K562 (cell line): ENCODE measurements at regions not wholly inside any gene's neighbourhood (a gene's known extent, or its start where the extent isn't known, plus 50 kb on each side); places are given as distances from the start of the nearest gene placed in this dataset.

Experiments
- JUND ChIP-seq, 2 experiments: IDR thresholded peaks; 2 replicates in 1 of 2; 3 replicates in 1 of 2; pipeline ENCODE4 v1.6.1; 2011; ENCODE audit warnings: borderline replicate concordance in 2 of 2, low read depth in 2 of 2, low read length in 2 of 2, improper control_type of control experiment in 1 of 2, missing biosample characterization in 1 of 2, missing genetic modification characterization in 1 of 2, missing genetic modification reagents in 1 of 2
- MCM2 ChIP-seq: fragments of 450-650 bp; IDR thresholded peaks from 2 replicates; pipeline ENCODE4 v1.6.1; 2017; ENCODE audit warnings: low read depth, mild to moderate bottlenecking
- PHB ChIP-seq: fragments of 250-450 bp; sonication (Bioruptor Pico); IDR thresholded peaks from 2 replicates; pipeline ENCODE4 v1.5.0; 2021
- PRDM10 ChIP-seq: fragments of 450-650 bp; IDR thresholded peaks from 2 replicates; pipeline ENCODE4 v1.6.1; 2018; ENCODE audit not compliant: partially characterized antibody
- PRMT5 ChIP-seq: sonication (generic); formaldehyde crosslinking; IDR thresholded peaks from 2 replicates; pipeline ENCODE4 v1.5.0; 2020; ENCODE audit warnings: missing genetic modification reagents
- ZBTB33 ChIP-seq: sonication (generic); formaldehyde crosslinking; IDR thresholded peaks from 2 replicates; pipeline ENCODE4 v1.8.1; 2023; ENCODE audit warnings: mild to moderate bottlenecking, missing genetic modification reagents
- ZNF197 ChIP-seq: fragments of 200-800 bp; sonication (Bioruptor generic); IDR thresholded peaks from 2 replicates; pipeline ENCODE4 v1.6.1; 2016; ENCODE audit warnings: low read depth, missing genetic modification characterization, missing compliant biosample characterization

GRCh38 chr4:41446391-41446790 lies 91.6 kb upstream of the LIMCH1 start (continued):
- TF ChIP-seq PRDM10 (no peak), MCM2 (no peak), PRMT5 (CRISPR knock-in tag) (no peak), ZNF197 (no peak), ZBTB33 (no peak), PHB (no peak), JUND (IDR thresholded peaks at IDR 0.05; ENCODE audit: borderline replicate concordance, low read depth, low read length) (no peak), JUND (tag; IDR thresholded peaks at IDR 0.05; ENCODE audit: borderline replicate concordance, low read depth, low read length) (no peak)
